Testis (tissue), 2 donors: ENCODE measurements at regions not wholly inside any gene's neighbourhood (a gene's known extent, or its start where the extent isn't known, plus 50 kb on each side); places are given as distances from the start of the nearest gene placed in this dataset.

Experiments
- CTCF ChIP-seq, 3 experiments: fragments of 450-650 bp in 2 of 3; fragments of 200-600 bp in 1 of 3; sonication (generic) in 1 of 3; IDR thresholded peaks; one replicate each; pipeline ENCODE4 v1.5.1; 2016 to 2019; ENCODE audit warnings: antibody characterized with exemption in 3 of 3, mild to moderate bottlenecking in 2 of 3, moderate library complexity in 1 of 3
- POLR2A ChIP-seq: fragments of 450-650 bp; IDR thresholded peaks from one replicate; pipeline ENCODE4 v1.6.1; 2017; ENCODE audit warnings: antibody characterized with exemption, mild to moderate bottlenecking, moderate library complexity

DNA sequence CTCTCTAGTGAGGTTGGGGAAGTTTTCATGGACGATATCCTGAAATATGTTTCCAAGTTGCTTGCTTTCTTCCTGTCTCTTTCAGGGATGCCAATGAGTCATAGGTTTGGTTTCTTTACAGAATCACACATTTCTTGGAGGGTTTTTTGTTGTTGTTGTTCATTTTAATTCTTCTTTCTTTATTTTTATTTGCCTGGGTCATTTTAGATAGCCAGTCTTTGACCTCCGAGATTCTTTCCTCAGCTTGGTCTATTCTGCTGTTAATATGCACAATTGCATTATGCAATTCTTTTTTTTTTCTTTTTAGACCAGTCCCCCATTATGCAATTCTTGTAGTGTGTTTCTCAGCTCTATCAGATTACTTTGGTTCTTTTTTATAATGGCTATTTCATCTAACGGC is 338.9 kb downstream of the AEBP2 start:
- no peak for TF ChIP-seq CTCF (IDR thresholded peaks at IDR 0.05)
- TF ChIP-seq POLR2A, result no peak
